GM12878 (cell line): ENCODE measurements at regions not wholly inside any gene's neighbourhood (a gene's known extent, or its start where the extent isn't known, plus 50 kb on each side); places are given as distances from the start of the nearest gene placed in this dataset.

ENCODE experiments used
- ATAC-seq: fragments of 200-7000 bp; cut with Tn5 transposase; 3 replicates; pipeline ENCODE4 v1.9.1; 2020; ENCODE audit warnings: mild to moderate bottlenecking, moderate library complexity
- BruUV-seq: library from RNA; stranded (reverse); fragments of 400-500 nt; replicated peaks from 2 replicates; lab custom pipeline; 2021; lab: Mats Ljungman, UMichigan
- CTCF ChIA-PET: fragments of 300-600 bp; sonication (Branson Sonifier 250); formaldehyde crosslinking; extraction: SDS; loops from one replicate; lab custom pipeline; 2021; ENCODE audit warnings: inconsistent platforms; lab: Yijun Ruan, JAX
- POLR2A ChIA-PET: fragments of 350-600 bp; formaldehyde crosslinking; extraction: SDS; loops from one replicate; lab custom pipeline; 2021; ENCODE audit warnings: inconsistent platforms; lab: Charles Lee
- RAD21 ChIA-PET: fragments of 300-600 bp; sonication (Branson Sonifier 250); formaldehyde crosslinking; loops from one replicate; lab custom pipeline; 2023; ENCODE audit warnings: antibody characterized with exemption; ENCODE audit not compliant: unreplicated experiment; lab: Charles Lee
- SMC1A ChIA-PET: fragments of 300-600 bp; sonication (Branson Sonifier 250); formaldehyde crosslinking; loops from one replicate; lab custom pipeline; 2023; ENCODE audit not compliant: unreplicated experiment, uncharacterized antibody; lab: Charles Lee
- DNase-seq: peaks from one replicate; pipeline ENCODE4 v3.0.0-alpha.2; 2011; ENCODE audit warnings: low read depth, low spot score
- FAIRE-seq: peaks from 3 replicates; lab custom pipeline; 2011; peaks lifted over from hg19 to GRCh38; lab: Jason Lieb, UNC
- H2AFZ ChIP-seq: 2 replicates; pipeline ENCODE4 v1.6.0; 2011; ENCODE audit warnings: low read depth, low read length, control low read depth; ENCODE audit not compliant: control insufficient read depth
- H3K27ac ChIP-seq: 2 replicates; pipeline ENCODE4 v1.5.1; 2011; ENCODE audit warnings: control low read depth; ENCODE audit not compliant: control insufficient read depth, insufficient read depth
- H3K27me3 ChIP-seq, 2 experiments: replicated peaks in 1 of 2; 2 replicates each; pipeline versions ENCODE4 v1.6.0 to v1.6.1; 2011; ENCODE audit warnings: low read length in 1 of 2; ENCODE audit not compliant: control insufficient read depth in 2 of 2, insufficient read depth in 2 of 2
- H3K36me3 ChIP-seq, 2 experiments: 2 replicates each; pipeline ENCODE4 v1.5.1; 2011; ENCODE audit warnings: low read length in 1 of 2; ENCODE audit not compliant: control insufficient read depth in 2 of 2, insufficient read depth in 2 of 2
- H3K4me1 ChIP-seq: 2 replicates; pipeline ENCODE4 v1.6.1; 2011; ENCODE audit warnings: mild to moderate bottlenecking, low read length, moderate library complexity, mixed read lengths; ENCODE audit not compliant: control insufficient read depth, insufficient read depth
- H3K4me2 ChIP-seq: 2 replicates; pipeline ENCODE4 v1.6.0; 2011; ENCODE audit warnings: control low read depth; ENCODE audit not compliant: control insufficient read depth, insufficient read depth
- H3K4me3 ChIP-seq: fragments of 200-600 bp; sonication (generic); 2 replicates; pipeline ENCODE4 v1.5.1; 2016
- H3K79me2 ChIP-seq: 2 replicates; pipeline ENCODE4 v1.6.0; 2011; ENCODE audit warnings: low read length; ENCODE audit not compliant: control insufficient read depth, insufficient read depth
- H3K9ac ChIP-seq: 2 replicates; pipeline ENCODE4 v1.8.0; 2011; ENCODE audit warnings: low read length, control low read depth, mixed read lengths; ENCODE audit not compliant: control insufficient read depth, insufficient read depth
- H3K9me3 ChIP-seq: replicated peaks from 3 replicates; pipeline ENCODE4 v1.5.1; 2011; ENCODE audit warnings: mild to moderate bottlenecking, low read length; ENCODE audit not compliant: control insufficient read depth, insufficient read depth
- H4K20me1 ChIP-seq: 2 replicates; pipeline ENCODE4 v1.6.0; 2011; ENCODE audit not compliant: control insufficient read depth, insufficient read depth
- CBFB ChIP-seq: IDR thresholded peaks from 2 replicates; pipeline ENCODE4 v1.6.1; 2016; ENCODE audit warnings: antibody characterized with exemption, low read depth
- CBX3 ChIP-seq: fragments of 200-600 bp; sonication (generic); IDR thresholded peaks from 2 replicates; pipeline ENCODE4 v1.6.1; 2016; ENCODE audit warnings: low read depth, borderline replicate concordance
- CHD2 ChIP-seq: IDR thresholded peaks from 2 replicates; pipeline ENCODE4 v1.6.1; 2011; ENCODE audit warnings: low read depth, low read length, improper control_type of control experiment, borderline replicate concordance
- E4F1 ChIP-seq: fragments of 450-650 bp; IDR thresholded peaks from 2 replicates; pipeline ENCODE4 v1.6.1; 2018; ENCODE audit warnings: borderline replicate concordance, mild to moderate bottlenecking; ENCODE audit not compliant: partially characterized antibody
- HDAC6 ChIP-seq: fragments of 200-600 bp; sonication (generic); IDR thresholded peaks from one replicate; pipeline ENCODE4 v1.8.0; 2017; ENCODE audit warnings: antibody characterized with exemption; ENCODE audit not compliant: unreplicated experiment
- MAX ChIP-seq: IDR thresholded peaks from 2 replicates; pipeline ENCODE4 v1.6.1; 2012; ENCODE audit warnings: low read depth, low read length, improper control_type of control experiment
- NFYA ChIP-seq: IDR thresholded peaks from 2 replicates; pipeline ENCODE4 v1.6.1; 2011; ENCODE audit warnings: low read depth, mild to moderate bottlenecking, low read length, improper control_type of control experiment, borderline replicate concordance
- NR2C2 ChIP-seq: IDR thresholded peaks from 2 replicates; pipeline ENCODE4 v1.6.1; 2011; ENCODE audit warnings: borderline replicate concordance, low read depth; ENCODE audit not compliant: control insufficient read depth, insufficient read length
- NR2F1 ChIP-seq: fragments of 450-650 bp; conservative IDR thresholded peaks from 2 replicates; pipeline ENCODE4 v1.6.1; 2017; ENCODE audit warnings: mild to moderate bottlenecking
- PBX3 ChIP-seq: IDR thresholded peaks from 2 replicates; pipeline ENCODE4 v1.6.1; 2011; ENCODE audit warnings: mild to moderate bottlenecking, low read depth, low read length, moderate library complexity; ENCODE audit not compliant: insufficient replicate concordance
- PKNOX1 ChIP-seq: fragments of 450-650 bp; IDR thresholded peaks from 2 replicates; pipeline ENCODE4 v1.6.1; 2016; ENCODE audit warnings: mild to moderate bottlenecking
- POLR2A ChIP-seq: IDR thresholded peaks from 2 replicates; pipeline ENCODE4 v1.6.1; 2011; ENCODE audit warnings: low read depth, mild to moderate bottlenecking, low read length
- SMAD5 ChIP-seq: IDR thresholded peaks from 2 replicates; pipeline ENCODE4 v1.6.1; 2016; ENCODE audit warnings: antibody characterized with exemption, low read depth
- SREBF1 ChIP-seq: IDR thresholded peaks from 2 replicates; pipeline ENCODE4 v1.6.1; 2012; ENCODE audit warnings: mild to moderate bottlenecking, low read length
- TCF3 ChIP-seq: IDR thresholded peaks from 2 replicates; pipeline ENCODE4 v1.6.1; 2012; ENCODE audit warnings: low read depth, mild to moderate bottlenecking, low read length, borderline replicate concordance; ENCODE audit not compliant: insufficient read depth
- YY1 ChIP-seq: IDR thresholded peaks from 2 replicates; pipeline ENCODE4 v1.6.1; 2011; ENCODE audit warnings: low read depth, mild to moderate bottlenecking, low read length
- WGBS: methylation state at CpG from one replicate; pipeline ENCODE4 v1.1.6; 2016; ENCODE audit warnings: low lambda C conversion rate; ENCODE audit not compliant: insufficient replicate concordance, insufficient coverage; ENCODE audit errors: missing lambda C conversion rate; 5-methylcytosine and 5-hydroxymethylcytosine counted together
- in situ Hi-C: fragments of 300-500 bp; cut with MboI; formaldehyde crosslinking; loops from 9 replicates; pipeline ENCODE4 v1.14.3; 2018; ENCODE audit warnings: mixed read lengths
- intact Hi-C: fragments of 100-400 bp; cut with micrococcal nuclease; formaldehyde crosslinking; loops from one replicate; pipeline ENCODE4 v1.14.2; 2022; ENCODE audit not compliant: unreplicated experiment

- TF ChIP-seq TCF3: no peak
- no peak for TF ChIP-seq SREBF1
- TF ChIP-seq CHD2: no peak
- TF ChIP-seq CBFB: no peak
- no peak for TF ChIP-seq NR2F1
- TF ChIP-seq CBX3: no peak
- TF ChIP-seq NR2C2: no peak
- TF ChIP-seq YY1: no peak
- TF ChIP-seq HDAC6: no peak
- TF ChIP-seq POLR2A: no peak
- TF ChIP-seq E4F1: no peak
- TF ChIP-seq SMAD5: no peak
- TF ChIP-seq MAX: no peak
- no peak for TF ChIP-seq PKNOX1
- TF ChIP-seq PBX3: no peak
- TF ChIP-seq NFYA: no peak
- Histone ChIP-seq H3K4me1 (no peaks in the 10 kb centered on the region), H3K4me3 (no peak overlapping the region), H3K79me2 (no peaks in the 10 kb centered on the region), H3K27ac (no peak overlapping the region), H3K9me3 (no peaks in the 10 kb centered on the region), H2AFZ (no peak overlapping the region), H3K27me3 (no peaks in the 10 kb centered on the region), H4K20me1 (no peaks in the 10 kb centered on the region), H3K4me2 (no peak overlapping the region), H3K36me3 (no peaks in the 10 kb centered on the region), H3K9ac (no peak overlapping the region)
- WGBS: 0% methylated on average over 4 of the region's 4 CpGs
- DNase-seq (no peak), FAIRE-seq (no peak), ATAC-seq (no peak)
- CTCF ChIA-PET: no interaction called here
- no TSS peak for BruUV-seq
- SMC1A ChIA-PET: no interaction called here
- intact Hi-C loops: no loop called here
- POLR2A ChIA-PET: no interaction called here
- RAD21 ChIA-PET: no interaction called here
- in situ Hi-C loops: no loop called here
Observed at GRCh38 chr2:183416753-183417152, 292.5 kb downstream of the NUP35 start.
